ENCODE measurements at regions not wholly inside any gene's neighbourhood (a gene's known extent, or its start where the extent isn't known, plus 50 kb on each side); places are given as distances from the start of the nearest gene placed in this dataset.

DNA sequence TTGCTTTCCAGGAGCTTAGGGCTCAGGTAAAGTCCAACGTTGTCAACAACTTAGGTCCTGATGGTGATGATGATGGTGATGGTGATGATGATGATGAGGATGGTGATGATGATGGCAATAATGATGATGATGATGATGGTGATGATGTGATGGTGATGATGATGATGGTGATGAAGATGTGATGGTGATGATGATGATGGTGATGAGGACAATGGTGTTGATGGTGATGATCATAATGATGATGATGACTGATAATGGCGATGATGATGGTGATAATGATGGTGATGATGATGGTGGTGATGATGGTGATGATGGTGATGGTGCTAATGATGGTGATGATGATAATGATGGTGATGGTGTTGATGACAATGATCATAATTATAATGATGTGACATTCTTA lies 750.2 kb downstream of the TBC1D22A start (continued):
- TF ChIP-seq CTCF (tag by site-specific recombination; IDR thresholded peaks at IDR 0.05) (no peak), ZXDB (tag by site-specific recombination; IDR thresholded peaks at IDR 0.05) (no peak), ZNF658 (tag by site-specific recombination; IDR thresholded peaks at IDR 0.05) (0 out of 2 replicates have a peak, but pooled peaks have one; percentile 61), ZNF114 (tag by site-specific recombination; IDR thresholded peaks at IDR 0.05) (0 out of 2 replicates have a peak, but pooled peaks have one; percentile 76), ZNF621 (tag by site-specific recombination; IDR thresholded peaks at IDR 0.05) (peak; percentile 88), ZBTB44 (tag by site-specific recombination; IDR thresholded peaks at IDR 0.05) (no peak), HOXD13 (CRISPR knock-in tag; IDR thresholded peaks at IDR 0.05; ENCODE audit: borderline replicate concordance) (0 out of 2 replicates have a peak, but pooled peaks have one; percentile 48), ZNF214 (tag by site-specific recombination; IDR thresholded peaks at IDR 0.05; ENCODE audit: borderline replicate concordance) (no peak)
- TF ChIP-seq, protein P1, sequence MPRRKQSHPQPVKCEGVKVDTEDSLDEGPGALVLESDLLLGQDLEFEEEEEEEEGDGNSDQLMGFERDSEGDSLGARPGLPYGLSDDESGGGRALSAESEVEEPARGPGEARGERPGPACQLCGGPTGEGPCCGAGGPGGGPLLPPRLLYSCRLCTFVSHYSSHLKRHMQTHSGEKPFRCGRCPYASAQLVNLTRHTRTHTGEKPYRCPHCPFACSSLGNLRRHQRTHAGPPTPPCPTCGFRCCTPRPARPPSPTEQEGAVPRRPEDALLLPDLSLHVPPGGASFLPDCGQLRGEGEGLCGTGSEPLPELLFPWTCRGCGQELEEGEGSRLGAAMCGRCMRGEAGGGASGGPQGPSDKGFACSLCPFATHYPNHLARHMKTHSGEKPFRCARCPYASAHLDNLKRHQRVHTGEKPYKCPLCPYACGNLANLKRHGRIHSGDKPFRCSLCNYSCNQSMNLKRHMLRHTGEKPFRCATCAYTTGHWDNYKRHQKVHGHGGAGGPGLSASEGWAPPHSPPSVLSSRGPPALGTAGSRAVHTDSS (tag by site-specific recombination; IDR thresholded peaks at IDR 0.05), result peak; percentile 98
- TF ChIP-seq, protein P2, sequence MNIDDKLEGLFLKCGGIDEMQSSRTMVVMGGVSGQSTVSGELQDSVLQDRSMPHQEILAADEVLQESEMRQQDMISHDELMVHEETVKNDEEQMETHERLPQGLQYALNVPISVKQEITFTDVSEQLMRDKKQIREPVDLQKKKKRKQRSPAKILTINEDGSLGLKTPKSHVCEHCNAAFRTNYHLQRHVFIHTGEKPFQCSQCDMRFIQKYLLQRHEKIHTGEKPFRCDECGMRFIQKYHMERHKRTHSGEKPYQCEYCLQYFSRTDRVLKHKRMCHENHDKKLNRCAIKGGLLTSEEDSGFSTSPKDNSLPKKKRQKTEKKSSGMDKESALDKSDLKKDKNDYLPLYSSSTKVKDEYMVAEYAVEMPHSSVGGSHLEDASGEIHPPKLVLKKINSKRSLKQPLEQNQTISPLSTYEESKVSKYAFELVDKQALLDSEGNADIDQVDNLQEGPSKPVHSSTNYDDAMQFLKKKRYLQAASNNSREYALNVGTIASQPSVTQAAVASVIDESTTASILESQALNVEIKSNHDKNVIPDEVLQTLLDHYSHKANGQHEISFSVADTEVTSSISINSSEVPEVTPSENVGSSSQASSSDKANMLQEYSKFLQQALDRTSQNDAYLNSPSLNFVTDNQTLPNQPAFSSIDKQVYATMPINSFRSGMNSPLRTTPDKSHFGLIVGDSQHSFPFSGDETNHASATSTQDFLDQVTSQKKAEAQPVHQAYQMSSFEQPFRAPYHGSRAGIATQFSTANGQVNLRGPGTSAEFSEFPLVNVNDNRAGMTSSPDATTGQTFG (tag by site-specific recombination; IDR thresholded peaks at IDR 0.05; ENCODE audit: borderline replicate concordance), result peak; percentile 76; the same call in 1 of the 2 replicates

DNA sequence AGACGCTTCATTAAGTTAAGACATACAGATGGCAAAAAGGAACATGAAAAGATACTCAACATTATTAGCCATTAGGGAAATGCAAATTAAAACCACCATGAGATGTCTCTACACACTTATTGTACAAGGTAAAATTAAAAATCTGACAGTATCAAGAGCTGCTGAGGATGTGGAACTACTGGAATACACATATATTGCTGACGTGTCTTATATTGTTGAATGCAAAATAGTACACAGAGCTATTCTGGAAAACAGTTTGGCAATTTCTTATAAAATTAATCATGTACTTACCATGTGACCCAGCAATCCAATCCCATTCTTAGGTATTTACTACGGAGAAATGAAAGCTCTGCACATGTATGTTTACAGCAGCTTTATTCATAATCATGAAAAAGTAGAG lies 742.5 kb downstream of the TBC1D22A start:
- POLR2A ChIA-PET, result no interaction called here
- H3K4me3 ChIP-seq (ENCODE audit: low read depth, low read length), result no peak overlapping the region
- H3K4me1 ChIP-seq (ENCODE audit: control insufficient read depth, insufficient read depth, low read length), result no peaks in the 10 kb centered on the region
- CTCF ChIA-PET, result interaction anchor here (1.1 kb wide), 1 partner anchor 9 kb away, joined by 3 read pairs; no protein-coding TSS in a partner anchor
- TF ChIP-seq, protein P3, sequence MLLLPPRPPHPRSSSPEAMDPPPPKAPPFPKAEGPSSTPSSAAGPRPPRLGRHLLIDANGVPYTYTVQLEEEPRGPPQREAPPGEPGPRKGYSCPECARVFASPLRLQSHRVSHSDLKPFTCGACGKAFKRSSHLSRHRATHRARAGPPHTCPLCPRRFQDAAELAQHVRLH (tag by site-specific recombination; IDR thresholded peaks at IDR 0.05), result no peak
- TF ChIP-seq SETDB1 (IDR thresholded peaks at IDR 0.05; ENCODE audit: insufficient read length, low read length) (no peak), ZFP41 (tag by site-specific recombination; IDR thresholded peaks at IDR 0.05; ENCODE audit: borderline replicate concordance) (no peak), ZNF341 (tag by site-specific recombination; IDR thresholded peaks at IDR 0.05; ENCODE audit: low read depth) (no peak), ZNF48 (tag by site-specific recombination; IDR thresholded peaks at IDR 0.05) (no peak), KLF17 (tag by site-specific recombination; IDR thresholded peaks at IDR 0.05) (no peak), ZNF843 (tag by site-specific recombination; IDR thresholded peaks at IDR 0.05) (no peak), ZNF248 (tag by site-specific recombination; IDR thresholded peaks at IDR 0.05) (no peak), ZNF404 (tag by site-specific recombination; IDR thresholded peaks at IDR 0.05) (no peak), YY2 (tag by site-specific recombination; IDR thresholded peaks at IDR 0.05) (no peak), ZNF621 (tag by site-specific recombination; IDR thresholded peaks at IDR 0.05) (no peak), ZNF223 (tag by site-specific recombination; IDR thresholded peaks at IDR 0.05) (no peak)
- TF ChIP-seq, protein P4, sequence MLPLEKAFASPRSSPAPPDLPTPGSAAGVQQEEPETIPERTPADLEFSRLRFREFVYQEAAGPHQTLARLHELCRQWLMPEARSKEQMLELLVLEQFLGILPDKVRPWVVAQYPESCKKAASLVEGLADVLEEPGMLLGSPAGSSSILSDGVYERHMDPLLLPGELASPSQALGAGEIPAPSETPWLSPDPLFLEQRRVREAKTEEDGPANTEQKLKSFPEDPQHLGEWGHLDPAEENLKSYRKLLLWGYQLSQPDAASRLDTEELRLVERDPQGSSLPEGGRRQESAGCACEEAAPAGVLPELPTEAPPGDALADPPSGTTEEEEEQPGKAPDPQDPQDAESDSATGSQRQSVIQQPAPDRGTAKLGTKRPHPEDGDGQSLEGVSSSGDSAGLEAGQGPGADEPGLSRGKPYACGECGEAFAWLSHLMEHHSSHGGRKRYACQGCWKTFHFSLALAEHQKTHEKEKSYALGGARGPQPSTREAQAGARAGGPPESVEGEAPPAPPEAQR (tag by site-specific recombination; IDR thresholded peaks at IDR 0.05), result no peak
- no peaks in the 10 kb centered on the region for H3K36me3 ChIP-seq (ENCODE audit: control insufficient read depth in 2 of 2, insufficient read depth in 1 of 2, low read length in 2 of 2)
- no peak overlapping the region for H3K27ac ChIP-seq (ENCODE audit: extremely low read depth, low read depth, low read length)
- H3K9me3 ChIP-seq (ENCODE audit: control insufficient read depth, insufficient read depth, low read depth, low read length), result 0 out of 2 replicates have a peak, but pooled peaks cover 2% of the 10 kb centered on the region
